IPS-NIHi11 (cell line): ENCODE measurements at regions not wholly inside any gene's neighbourhood (a gene's known extent, or its start where the extent isn't known, plus 50 kb on each side); places are given as distances from the start of the nearest gene placed in this dataset.
A peak's percentile ranks its signal among the peaks of the same experiment; 100 is the strongest.
"Not testable (repeated sequence)": the region's sequence is repeated elsewhere in the genome, so short reads cannot be mapped to it uniquely, and the experiment has no call there.

Experiments
- DNase-seq: peaks from one replicate; pipeline ENCODE4 v3.0.0; 2012; ENCODE audit warnings: mixed read lengths, low spot score

DNA sequence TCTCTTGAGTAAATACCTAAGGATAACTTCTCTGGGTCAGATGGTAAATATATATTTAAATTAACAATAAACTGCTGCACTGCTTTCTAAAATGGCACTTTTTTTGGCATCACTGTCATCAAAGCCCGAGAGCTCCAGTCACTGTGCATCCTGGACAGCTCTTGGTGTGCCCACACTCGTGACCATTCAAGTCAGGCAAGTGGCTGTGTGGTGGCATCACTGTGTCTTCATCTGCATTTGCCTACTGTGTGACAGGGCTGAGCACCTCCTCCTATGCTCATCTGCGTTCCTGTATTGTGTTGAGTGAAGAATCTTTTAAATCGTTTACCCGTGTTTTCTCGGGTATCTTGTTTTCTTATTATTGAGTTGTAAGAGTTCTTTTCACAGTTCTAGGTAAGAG lies 568.1 kb upstream of the SALL3 start:
- DNase-seq: no peak

GRCh38 chr18:78414302-78414701 lies 565.3 kb upstream of the SALL3 start:
- DNase-seq: no peak

DNA sequence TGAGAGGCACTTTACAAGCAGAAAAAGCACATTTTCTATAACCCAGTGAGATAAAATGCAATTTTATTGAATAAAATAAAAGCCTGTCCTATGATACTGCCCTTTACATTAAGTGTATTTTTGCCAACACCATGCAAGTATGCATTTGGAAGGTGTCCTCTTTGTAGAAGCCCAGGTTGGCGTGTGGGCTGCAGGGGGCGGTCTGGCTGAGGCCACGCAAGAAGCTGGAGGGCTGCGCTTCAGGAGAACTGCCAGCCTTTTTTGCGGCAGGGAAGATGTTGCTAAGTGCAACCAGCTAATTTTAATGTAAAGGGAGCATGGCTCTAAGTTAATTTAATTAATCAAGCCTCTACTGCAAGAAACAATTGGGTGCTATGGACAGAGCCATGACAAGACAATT lies 562.8 kb upstream of the SALL3 start:
- DNase-seq: peak; percentile 49

DNA sequence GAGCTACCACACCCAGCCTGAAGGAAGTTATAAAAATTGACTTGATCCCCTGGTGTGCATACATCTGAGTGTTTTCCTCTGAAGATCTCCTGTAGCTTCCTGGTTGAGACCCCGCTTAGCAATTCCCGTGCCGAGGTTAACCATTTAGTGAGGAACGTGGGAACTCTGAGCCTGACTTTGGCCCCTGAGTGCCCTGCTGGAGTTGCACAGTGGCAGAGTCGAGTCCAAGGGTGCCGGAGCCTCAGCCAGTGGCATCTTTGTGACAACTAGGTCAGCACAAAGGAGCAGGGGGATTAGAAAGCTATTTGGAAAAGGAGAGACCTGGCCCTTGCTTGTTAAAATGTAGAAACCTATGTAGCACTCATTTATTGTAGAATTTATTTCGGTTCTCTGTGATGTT lies 561.2 kb upstream of the SALL3 start:
- no peak for DNase-seq

GRCh38 chr18:78419171-78419570 lies 560.4 kb upstream of the SALL3 start:
- no peak for DNase-seq

DNA sequence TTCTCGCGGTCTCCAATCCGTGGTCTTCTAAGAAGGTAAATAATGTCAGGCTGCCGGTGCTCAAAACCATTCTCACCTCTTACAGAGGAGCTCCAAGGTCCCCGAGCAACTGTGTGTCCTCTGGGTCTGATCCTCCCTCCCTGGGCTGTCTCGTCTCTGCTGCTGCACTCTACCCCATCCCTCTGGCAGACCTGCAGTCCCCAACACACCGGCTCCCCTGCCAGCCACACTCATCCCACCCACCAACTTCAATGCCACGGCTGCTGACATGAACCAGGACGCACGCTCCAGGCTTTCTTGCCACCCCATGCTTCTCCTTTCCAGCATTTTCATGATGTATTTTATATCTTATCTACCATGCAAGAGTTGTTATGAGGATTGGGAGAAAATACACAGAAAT lies 559.5 kb upstream of the SALL3 start:
- no peak for DNase-seq

DNA sequence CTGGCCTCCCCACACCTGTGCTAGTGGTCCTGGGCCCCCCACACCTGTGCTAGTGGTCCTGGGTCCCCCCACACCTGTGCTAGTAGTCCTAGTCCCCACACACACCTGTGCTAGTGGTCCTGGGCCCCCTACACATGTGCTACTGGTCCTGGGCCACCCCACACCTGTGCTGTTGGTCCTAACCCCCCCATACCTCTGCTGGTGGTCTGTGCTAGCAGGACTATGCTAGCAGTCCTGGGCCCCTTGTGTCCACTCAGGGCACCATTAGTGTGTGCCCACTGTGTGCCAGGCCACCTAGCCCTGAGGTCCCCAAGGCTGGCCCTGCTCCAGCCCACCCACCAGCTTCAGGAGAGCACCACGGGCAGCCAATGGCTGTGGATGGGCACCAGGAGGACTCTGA lies 558.2 kb upstream of the SALL3 start:
- no peak for DNase-seq

GRCh38 chr18:78422336-78422735 lies 557.3 kb upstream of the SALL3 start:
- no peak for DNase-seq

- DNase-seq: no peak
These were observed 555.8 kb upstream of the SALL3 start for GRCh38 chr18:78423811-78424210.

GRCh38 chr18:78424403-78425018 lies 555.1 kb upstream of the SALL3 start:
- DNase-seq: no peak

- DNase-seq: no peak
These were observed 554.6 kb upstream of the SALL3 start for GRCh38 chr18:78425019-78425412.

DNA sequence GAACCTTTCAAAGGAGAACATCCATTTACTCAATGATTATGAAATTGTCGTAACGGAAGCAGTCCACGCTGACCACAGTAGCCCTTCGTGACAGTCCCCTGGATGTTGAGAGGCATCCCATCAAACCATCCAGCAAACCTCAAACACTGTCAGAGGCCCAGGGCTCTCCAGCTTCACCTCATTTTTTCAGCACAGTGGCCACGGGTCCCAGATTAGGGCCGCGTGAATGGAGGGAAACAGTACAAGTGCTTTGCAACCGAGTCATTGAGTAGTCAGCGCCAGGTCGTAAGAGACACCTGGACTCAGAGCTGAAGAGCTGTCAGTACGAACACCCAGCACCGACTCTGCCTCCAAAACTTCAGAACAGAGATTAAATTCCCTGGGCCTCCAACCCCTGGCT lies 552.5 kb upstream of the SALL3 start:
- no peak for DNase-seq

GRCh38 chr18:78429127-78430108 lies 550.2 kb upstream of the SALL3 start:
- no peak for DNase-seq

GRCh38 chr18:78430131-78430758 lies 549.4 kb upstream of the SALL3 start:
- no peak for DNase-seq

DNA sequence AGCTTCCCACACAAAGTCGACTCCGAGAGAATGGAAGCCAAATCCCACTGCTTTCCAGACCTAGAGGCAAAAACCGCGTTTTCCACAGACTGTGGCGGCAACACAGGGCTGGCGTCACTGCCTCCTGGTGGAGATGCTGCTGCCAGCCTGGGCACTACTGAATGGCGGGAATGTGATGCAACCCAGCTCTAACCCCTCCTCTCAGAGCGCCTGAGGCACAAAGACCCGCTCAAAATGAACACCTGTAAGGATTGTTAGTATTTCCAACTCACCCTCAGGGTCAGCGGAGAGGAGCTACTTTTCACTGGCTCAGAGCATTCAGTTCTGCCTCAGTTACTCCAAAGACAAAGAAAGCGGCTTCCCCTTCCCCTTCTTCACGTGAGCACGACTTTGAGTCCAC lies 548.0 kb upstream of the SALL3 start:
- DNase-seq: peak; percentile 48

DNA sequence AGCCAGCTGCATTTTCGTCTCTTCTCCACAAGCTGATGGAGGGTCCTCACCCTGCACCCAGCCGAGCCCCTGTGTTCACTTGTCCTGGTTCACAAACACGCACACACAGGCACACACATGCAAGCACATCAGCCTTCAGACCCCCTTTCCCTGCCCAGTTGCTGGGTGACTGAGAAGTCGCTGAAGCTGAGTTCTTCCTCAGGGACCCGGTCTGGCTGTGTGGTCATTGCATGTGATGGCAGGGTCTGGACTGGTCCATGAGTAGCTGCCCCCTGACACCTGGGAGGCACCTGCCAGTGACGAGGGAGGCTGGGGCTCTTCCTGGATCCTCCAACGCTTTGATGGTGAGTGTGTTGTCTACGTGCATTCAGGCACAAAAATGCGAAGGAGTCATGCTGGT lies 546.1 kb upstream of the SALL3 start:
- no peak for DNase-seq

GRCh38 chr18:78436110-78436509 lies 543.5 kb upstream of the SALL3 start:
- no peak for DNase-seq

GRCh38 chr18:78438235-78438634 lies 541.4 kb upstream of the SALL3 start:
- not testable (repeated sequence) for DNase-seq

GRCh38 chr18:78445880-78446279 lies 533.7 kb upstream of the SALL3 start:
- no peak for DNase-seq

DNA sequence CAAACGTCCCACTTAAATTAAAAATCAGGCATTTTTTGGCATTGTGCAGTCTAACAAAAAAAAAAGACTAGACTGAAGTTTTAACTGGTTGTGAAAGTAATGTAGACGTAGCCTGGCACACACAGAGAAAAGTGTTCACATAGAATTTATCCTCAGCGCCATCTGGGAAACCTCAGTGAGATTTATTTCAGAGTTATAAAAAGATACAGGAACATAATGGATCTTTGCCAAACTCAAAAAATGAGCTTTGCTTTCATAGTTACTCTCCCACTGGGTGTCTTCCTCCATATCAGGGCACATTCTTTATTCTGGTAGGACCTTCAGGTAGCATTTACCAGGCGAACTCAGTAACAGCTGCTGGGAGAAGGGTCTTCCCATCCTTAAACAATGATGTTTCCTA lies 532.4 kb upstream of the SALL3 start:
- DNase-seq: no peak

GRCh38 chr18:78448106-78448505 lies 531.5 kb upstream of the SALL3 start:
- peak; percentile 45 for DNase-seq

DNA sequence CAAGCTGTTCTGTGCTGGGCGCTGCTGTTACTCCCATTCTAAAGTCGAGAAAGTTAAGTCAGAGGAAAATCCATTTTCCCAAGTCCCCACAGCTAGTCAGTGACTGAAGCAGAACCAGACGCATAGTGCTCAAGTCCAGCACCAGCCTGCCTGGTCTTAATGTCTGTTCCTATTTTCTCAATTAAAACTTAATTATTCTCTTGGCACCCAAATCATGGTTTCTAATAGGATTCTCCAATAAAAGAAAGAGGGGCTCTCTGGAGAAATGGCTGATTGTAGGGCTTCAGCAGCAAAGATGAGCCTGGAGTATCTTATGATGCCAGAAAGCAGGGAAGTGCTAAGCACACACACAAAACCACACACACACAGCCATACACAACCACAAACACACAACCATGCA lies 531.0 kb upstream of the SALL3 start:
- no peak for DNase-seq

- DNase-seq: no peak
These were observed 525.4 kb upstream of the SALL3 start for GRCh38 chr18:78454221-78454620.
